ENCODE measurements at regions not wholly inside any gene's neighbourhood (a gene's known extent, or its start where the extent isn't known, plus 50 kb on each side); places are given as distances from the start of the nearest gene placed in this dataset.
A peak's percentile ranks its signal among the peaks of the same experiment; 100 is the strongest.

DNA sequence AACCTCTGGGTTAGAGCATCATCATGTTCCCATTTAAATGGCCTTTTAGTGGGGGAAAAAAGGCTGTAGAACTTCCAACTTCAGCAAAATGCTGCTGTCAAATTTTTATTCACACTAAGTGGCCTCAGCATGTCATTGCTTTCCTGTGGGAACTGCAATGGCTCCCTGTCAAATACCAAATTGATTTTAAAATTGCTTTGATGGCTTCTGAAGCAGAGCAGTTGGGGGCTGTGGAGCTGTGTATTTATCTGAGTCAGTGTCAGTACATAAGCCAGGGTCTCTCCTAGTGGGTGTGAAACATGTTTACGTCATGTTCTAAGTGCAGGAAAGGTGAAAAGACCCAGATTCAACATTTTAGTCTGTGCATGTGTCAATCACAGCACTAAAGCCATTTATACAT lies 171.3 kb downstream of the CDH19 start:
- Histone ChIP-seq H3K27ac (no peak overlapping the region), H3K4me2 (no peak overlapping the region), H4K20me1 (ENCODE audit: insufficient read depth) (no peaks in the 10 kb centered on the region), H3F3A (ENCODE audit: insufficient read depth, low read depth) (no peaks in the 10 kb centered on the region), H2AFZ (no peak overlapping the region), H3K4me1 (replicated peaks; ENCODE audit: insufficient read depth) (no peaks in the 10 kb centered on the region), H3K79me2 (ENCODE audit: low read depth) (no peaks in the 10 kb centered on the region), H3K36me3 (ENCODE audit: low read depth) (no peaks in the 10 kb centered on the region), H3K9me3 (ENCODE audit: insufficient read depth, low read depth) (no peaks in the 10 kb centered on the region), H3K4me3 (no peak overlapping the region), H3K9me2 (ENCODE audit: insufficient read depth) (no peaks in the 10 kb centered on the region), H3K27me3 (ENCODE audit: insufficient read depth, low read depth) (no peaks in the 10 kb centered on the region)
- DNase-seq, result no peak
- intact Hi-C loops (cut with micrococcal nuclease; ENCODE audit: unreplicated experiment), result no loop called here
- BruUV-seq (replicated peaks), result no TSS peak
- CTCF ChIA-PET, result no interaction called here
- TF ChIP-seq EZH2 (IDR thresholded peaks at IDR 0.05; ENCODE audit: low read depth), result no peak
- POLR2A ChIA-PET (ENCODE audit: unreplicated experiment), result no interaction called here

DNA sequence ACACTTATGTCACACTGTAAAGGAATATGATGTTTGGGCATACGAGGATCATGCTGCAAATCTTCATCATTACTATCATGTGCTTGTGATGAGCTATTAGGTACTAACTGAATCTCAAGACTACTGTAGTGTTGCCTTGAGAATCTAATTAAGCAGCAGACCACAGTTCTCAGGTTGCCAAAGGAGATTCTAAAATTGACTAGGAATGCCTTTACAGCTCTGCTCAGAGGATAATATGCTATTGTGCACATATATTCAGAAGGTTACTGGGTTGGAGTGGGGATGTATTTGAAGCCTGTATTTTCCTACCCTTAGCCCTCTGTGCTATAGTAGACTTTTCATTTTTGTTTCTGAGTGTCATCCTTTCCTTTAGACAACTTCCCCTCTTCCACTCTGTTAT lies 175.1 kb downstream of the CDH19 start:
- H2AFZ ChIP-seq, result no peak overlapping the region
- H4K20me1 ChIP-seq (ENCODE audit: insufficient read depth), result no peaks in the 10 kb centered on the region
- no peak for DNase-seq
- no peaks in the 10 kb centered on the region for H3K4me1 ChIP-seq (replicated peaks; ENCODE audit: insufficient read depth)
- H3K27me3 ChIP-seq (ENCODE audit: insufficient read depth, low read depth), result no peaks in the 10 kb centered on the region
- ChIA-PET POLR2A (ENCODE audit: unreplicated experiment) (no interaction called here), CTCF (no interaction called here)
- H3K79me2 ChIP-seq (ENCODE audit: low read depth), result no peaks in the 10 kb centered on the region
- H3K9me2 ChIP-seq (ENCODE audit: insufficient read depth), result no peaks in the 10 kb centered on the region; the same call in 1 of the 2 replicates
- H3F3A ChIP-seq (ENCODE audit: insufficient read depth, low read depth), result no peaks in the 10 kb centered on the region
- intact Hi-C loops (cut with micrococcal nuclease; ENCODE audit: unreplicated experiment), result no loop called here
- H3K9me3 ChIP-seq (ENCODE audit: insufficient read depth, low read depth), result no peaks in the 10 kb centered on the region
- no peaks in the 10 kb centered on the region for H3K36me3 ChIP-seq (ENCODE audit: low read depth)
- H3K4me2 ChIP-seq, result no peak overlapping the region
- TF ChIP-seq, protein P1, sequence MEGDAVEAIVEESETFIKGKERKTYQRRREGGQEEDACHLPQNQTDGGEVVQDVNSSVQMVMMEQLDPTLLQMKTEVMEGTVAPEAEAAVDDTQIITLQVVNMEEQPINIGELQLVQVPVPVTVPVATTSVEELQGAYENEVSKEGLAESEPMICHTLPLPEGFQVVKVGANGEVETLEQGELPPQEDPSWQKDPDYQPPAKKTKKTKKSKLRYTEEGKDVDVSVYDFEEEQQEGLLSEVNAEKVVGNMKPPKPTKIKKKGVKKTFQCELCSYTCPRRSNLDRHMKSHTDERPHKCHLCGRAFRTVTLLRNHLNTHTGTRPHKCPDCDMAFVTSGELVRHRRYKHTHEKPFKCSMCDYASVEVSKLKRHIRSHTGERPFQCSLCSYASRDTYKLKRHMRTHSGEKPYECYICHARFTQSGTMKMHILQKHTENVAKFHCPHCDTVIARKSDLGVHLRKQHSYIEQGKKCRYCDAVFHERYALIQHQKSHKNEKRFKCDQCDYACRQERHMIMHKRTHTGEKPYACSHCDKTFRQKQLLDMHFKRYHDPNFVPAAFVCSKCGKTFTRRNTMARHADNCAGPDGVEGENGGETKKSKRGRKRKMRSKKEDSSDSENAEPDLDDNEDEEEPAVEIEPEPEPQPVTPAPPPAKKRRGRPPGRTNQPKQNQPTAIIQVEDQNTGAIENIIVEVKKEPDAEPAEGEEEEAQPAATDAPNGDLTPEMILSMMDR (conservative IDR thresholded peaks at IDR 0.05), result no peak
- no peak for TF ChIP-seq EZH2 (IDR thresholded peaks at IDR 0.05; ENCODE audit: low read depth)
- BruUV-seq (replicated peaks), result no TSS peak
- H3K4me3 ChIP-seq, result no peak overlapping the region
- no peak overlapping the region for H3K27ac ChIP-seq

DNA sequence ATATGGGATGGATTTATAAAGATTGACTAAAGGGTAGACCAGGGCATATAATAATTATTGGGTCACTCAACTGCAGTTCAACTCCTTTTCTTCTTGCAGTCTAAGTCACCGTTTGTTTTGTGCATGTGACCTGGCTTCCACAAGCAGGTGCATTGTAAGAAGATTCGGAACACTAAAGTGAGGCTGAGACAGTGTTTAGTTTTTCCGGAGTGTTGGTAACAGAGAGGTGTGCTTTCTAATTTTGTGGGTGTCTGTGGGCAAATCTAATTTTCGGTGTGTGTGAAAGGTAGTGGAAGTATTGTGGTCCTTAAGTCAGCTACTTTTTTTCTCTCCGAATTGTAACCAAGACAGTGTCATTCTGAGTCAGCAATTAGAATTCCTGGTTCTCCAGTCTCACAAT lies 184.5 kb downstream of the CDH19 start:
- CTCF ChIA-PET, result no interaction called here
- TF ChIP-seq, protein P1 (conservative IDR thresholded peaks at IDR 0.05), result no peak
- no peak for TF ChIP-seq EZH2 (IDR thresholded peaks at IDR 0.05; ENCODE audit: low read depth)
- Histone ChIP-seq H3K27me3 (ENCODE audit: insufficient read depth, low read depth) (no peaks in the 10 kb centered on the region), H3K4me2 (no peak overlapping the region), H3K27ac (no peak overlapping the region), H3K4me3 (no peak overlapping the region), H3F3A (ENCODE audit: insufficient read depth, low read depth) (no peaks in the 10 kb centered on the region), H2AFZ (peak overlapping the region; percentile 63; the same call in 1 of the 2 replicates), H4K20me1 (ENCODE audit: insufficient read depth) (no peaks in the 10 kb centered on the region), H3K9me3 (ENCODE audit: insufficient read depth, low read depth) (no peaks in the 10 kb centered on the region), H3K79me2 (ENCODE audit: low read depth) (no peaks in the 10 kb centered on the region), H3K9me2 (ENCODE audit: insufficient read depth) (no peaks in the 10 kb centered on the region), H3K4me1 (replicated peaks; ENCODE audit: insufficient read depth) (no peaks in the 10 kb centered on the region), H3K36me3 (ENCODE audit: low read depth) (no peaks in the 10 kb centered on the region)
- no TSS peak for BruUV-seq (replicated peaks)
- DNase-seq, result no peak
- POLR2A ChIA-PET (ENCODE audit: unreplicated experiment), result no interaction called here
- intact Hi-C loops (cut with micrococcal nuclease; ENCODE audit: unreplicated experiment), result no loop called here

DNA sequence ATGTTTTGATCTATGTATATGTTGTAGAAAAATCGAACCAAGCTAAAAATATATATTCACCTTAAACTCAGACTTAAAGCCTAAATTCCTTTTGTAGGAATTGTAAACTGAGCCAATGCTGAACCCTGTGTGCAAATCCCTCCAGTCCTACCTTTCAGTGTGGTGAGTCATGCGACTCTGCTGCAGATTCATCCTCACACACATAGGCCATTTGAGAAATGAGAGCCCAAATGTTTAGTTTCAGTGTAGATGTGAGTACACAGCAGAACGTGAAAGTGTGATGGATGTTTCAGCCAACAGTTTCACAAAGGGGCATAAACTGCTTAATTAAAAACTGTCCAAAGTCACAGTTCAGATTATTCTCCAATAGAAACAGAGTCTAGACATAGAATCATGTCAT lies 193.2 kb downstream of the CDH19 start:
- BruUV-seq (replicated peaks), result no TSS peak
- no peak overlapping the region for H3K27ac ChIP-seq

More for the DNA sequence above, 193.2 kb downstream of the CDH19 start:
- H3K27me3 ChIP-seq (ENCODE audit: insufficient read depth, low read depth), result no peaks in the 10 kb centered on the region
- H2AFZ ChIP-seq, result no peak overlapping the region
- CTCF ChIA-PET, result no interaction called here
- TF ChIP-seq, protein P1 (conservative IDR thresholded peaks at IDR 0.05), result no peak
- no peak for TF ChIP-seq EZH2 (IDR thresholded peaks at IDR 0.05; ENCODE audit: low read depth)
- H3K9me2 ChIP-seq (ENCODE audit: insufficient read depth), result no peaks in the 10 kb centered on the region
- no peaks in the 10 kb centered on the region for H3K36me3 ChIP-seq (ENCODE audit: low read depth)
- POLR2A ChIA-PET (ENCODE audit: unreplicated experiment), result no interaction called here
- intact Hi-C loops (cut with micrococcal nuclease; ENCODE audit: unreplicated experiment), result no loop called here
- no peak for DNase-seq
- H3K4me2 ChIP-seq, result no peak overlapping the region
- H3K4me3 ChIP-seq, result no peak overlapping the region
- no peaks in the 10 kb centered on the region for H3K79me2 ChIP-seq (ENCODE audit: low read depth)
- no peaks in the 10 kb centered on the region for H4K20me1 ChIP-seq (ENCODE audit: insufficient read depth)
- H3K9me3 ChIP-seq (ENCODE audit: insufficient read depth, low read depth), result no peaks in the 10 kb centered on the region
- no peaks in the 10 kb centered on the region for H3K4me1 ChIP-seq (replicated peaks; ENCODE audit: insufficient read depth)
- no peaks in the 10 kb centered on the region for H3F3A ChIP-seq (ENCODE audit: insufficient read depth, low read depth)

Measured in PC-9 (cell line).